SIG-M5 treated with dmso at 0.1 percent for 504 hours (cell line): ENCODE measurements at regions not wholly inside any gene's neighbourhood (a gene's known extent, or its start where the extent isn't known, plus 50 kb on each side); places are given as distances from the start of the nearest gene placed in this dataset.
A peak's percentile ranks its signal among the peaks of the same experiment; 100 is the strongest.
"Not testable (repeated sequence)": the region's sequence is repeated elsewhere in the genome, so short reads cannot be mapped to it uniquely, and the experiment has no call there.

Experiments
- DNase-seq: peaks from one replicate; lab custom pipeline; 2025; ENCODE audit not compliant: unreplicated experiment; lab: John Stamatoyannopoulos, UW

- no peak for DNase-seq
These were observed 182.2 kb downstream of the INHBB start for GRCh38 chr2:120528051-120528692.

- DNase-seq, result no peak
These were observed 182.7 kb downstream of the INHBB start for GRCh38 chr2:120528693-120529076.

- no peak for DNase-seq
These were observed 184.8 kb downstream of the INHBB start for GRCh38 chr2:120530781-120531180.

GRCh38 chr2:120531365-120531764, 185.4 kb downstream of the INHBB start:
- peak; percentile 46 for DNase-seq

- no peak for DNase-seq
These were observed 186.1 kb downstream of the INHBB start for GRCh38 chr2:120531863-120532600.

- no peak for DNase-seq
These were observed 187.7 kb downstream of the INHBB start for GRCh38 chr2:120533625-120534024.

- DNase-seq, result no peak
These were observed 188.5 kb downstream of the INHBB start for GRCh38 chr2:120534457-120534856.

GRCh38 chr2:120535081-120535480, 189.1 kb downstream of the INHBB start:
- no peak for DNase-seq

- DNase-seq, result no peak
These were observed 190.2 kb downstream of the INHBB start for GRCh38 chr2:120536141-120536540.

- no peak for DNase-seq
These were observed 192.9 kb downstream of the INHBB start for GRCh38 chr2:120538691-120539423.

- DNase-seq, result no peak
These were observed 193.5 kb downstream of the INHBB start for GRCh38 chr2:120539424-120539936.

- DNase-seq, result peak; percentile 23
These were observed 194.2 kb downstream of the INHBB start for GRCh38 chr2:120539937-120540718.

GRCh38 chr2:120540719-120541552, 194.7 kb upstream of the GLI2 start:
- DNase-seq, result no peak

- no peak for DNase-seq
These were observed 194.1 kb upstream of the GLI2 start for GRCh38 chr2:120541553-120541932.

GRCh38 chr2:120541972-120542670, 193.5 kb upstream of the GLI2 start:
- no peak for DNase-seq

GRCh38 chr2:120542911-120543527, 192.6 kb upstream of the GLI2 start:
- no peak for DNase-seq

- DNase-seq, result no peak
These were observed 191.8 kb upstream of the GLI2 start for GRCh38 chr2:120543899-120544298.

- no peak for DNase-seq
These were observed 191.1 kb upstream of the GLI2 start for GRCh38 chr2:120544522-120544921.

- DNase-seq, result not testable (repeated sequence)
These were observed 190.7 kb upstream of the GLI2 start for GRCh38 chr2:120545007-120545406.
